ENCODE measurements at regions not wholly inside any gene's neighbourhood (a gene's known extent, or its start where the extent isn't known, plus 50 kb on each side); places are given as distances from the start of the nearest gene placed in this dataset.

DNA sequence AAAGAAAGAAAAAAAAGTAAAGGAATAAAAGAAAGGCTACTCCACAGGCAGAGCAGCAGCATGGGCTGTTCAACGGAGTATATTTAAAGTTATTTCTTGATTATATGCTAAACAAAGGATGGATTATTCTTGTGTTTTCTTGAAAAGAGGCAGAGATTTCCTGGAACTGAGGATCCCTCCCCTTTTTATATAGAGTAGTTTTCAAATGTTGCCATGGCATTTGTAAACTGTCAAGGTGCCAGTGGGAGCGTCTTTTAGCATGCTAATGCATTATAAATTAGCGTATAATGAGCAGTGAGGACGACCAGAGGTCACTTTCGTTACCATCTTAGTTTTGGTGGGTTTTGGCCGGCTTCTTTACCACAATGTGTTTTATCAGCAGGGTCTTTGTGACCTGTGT lies 383.0 kb downstream of the PCNX1 start:
- H4K20me1 ChIP-seq (replicated peaks; ENCODE audit: control insufficient read depth, extremely low read depth, insufficient read depth, low read length) = no peaks in the 10 kb centered on the region
- no TSS peak for BruUV-seq (replicated peaks)
- no peak overlapping the region for H3K9ac ChIP-seq (replicated peaks; ENCODE audit: extremely low read depth, insufficient read depth, low read length)
- H3K4me1 ChIP-seq (ENCODE audit: control insufficient read depth, extremely low read depth, insufficient read depth, low read length) = no peaks in the 10 kb centered on the region
- intact Hi-C loops (cut with micrococcal nuclease) = loop anchor here (2.0 kb wide), 1 partner anchor 30 kb away; the partner anchor contains the start of gene SIPA1L1
- no peak overlapping the region for H3K4me3 ChIP-seq (replicated peaks in 1 of 3; ENCODE audit: insufficient read depth in 1 of 3, low read depth in 1 of 3, low read length in 3 of 3)
- H3K79me2 ChIP-seq (ENCODE audit: control insufficient read depth, insufficient read depth, low read length) = no peaks in the 10 kb centered on the region
- ChIA-PET POLR2A (no interaction called here), CTCF (no interaction called here)
- TF ChIP-seq GATA2 (IDR thresholded peaks at IDR 0.05; ENCODE audit: insufficient read depth, insufficient read length, low read depth, low read length) = no peak
- H3K4me2 ChIP-seq (ENCODE audit: insufficient read depth, low read length) = no peak overlapping the region
- dilution Hi-C loops (cut with MboI; ENCODE audit: extremely low pct_ligation_motif_present, low sequenced_read_pairs) = no loop called here
- DNase-seq (ENCODE audit: low read depth, low spot score) (no peak), FAIRE-seq (no peak)
- H3K9me1 ChIP-seq (replicated peaks; ENCODE audit: control insufficient read depth, extremely low read depth, insufficient read depth, low read length) = no peaks in the 10 kb centered on the region
- H3K9me3 ChIP-seq (replicated peaks; ENCODE audit: control insufficient read depth, insufficient read depth, low read length) = no peaks in the 10 kb centered on the region
- no peaks in the 10 kb centered on the region for H3K27me3 ChIP-seq (ENCODE audit: control insufficient read depth in 2 of 2, insufficient read depth in 2 of 2, low read length in 2 of 2)
- H3K27ac ChIP-seq (ENCODE audit: insufficient read depth, low read depth, low read length) = no peak overlapping the region
- H3K36me3 ChIP-seq (ENCODE audit: control insufficient read depth in 2 of 2, extremely low read depth in 1 of 2, insufficient read depth in 2 of 2, low read length in 2 of 2) = no peaks in the 10 kb centered on the region
- H2AFZ ChIP-seq (ENCODE audit: low read depth, low read length) = no peak overlapping the region

DNA sequence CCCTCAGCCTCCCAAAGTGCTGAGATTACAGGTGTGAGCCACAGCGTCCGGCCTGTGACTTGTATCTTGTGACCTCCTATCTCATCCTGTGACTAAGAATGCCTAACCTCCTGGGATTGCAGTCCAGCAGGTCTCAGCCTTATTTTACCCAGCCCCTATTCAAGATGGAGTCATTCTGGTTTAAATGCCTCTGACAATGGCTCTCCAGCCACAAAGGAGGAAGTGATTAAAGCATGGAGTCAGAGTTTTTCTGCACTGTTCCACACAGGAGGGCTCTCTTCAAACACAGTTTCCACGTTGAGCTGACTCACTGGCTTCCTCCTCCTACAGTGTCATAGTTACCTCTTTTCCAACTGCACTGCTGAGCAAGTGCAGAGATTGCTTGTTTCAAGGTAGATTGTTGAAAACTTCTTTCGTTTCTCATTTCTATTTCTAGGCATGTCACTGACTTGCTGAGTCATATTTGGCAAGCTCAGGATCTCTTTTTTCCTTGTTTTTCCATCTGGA lies 383.8 kb downstream of the PCNX1 start:
- intact Hi-C loops (cut with micrococcal nuclease) = loop anchor here (2.0 kb wide), 1 partner anchor 30 kb away; the partner anchor contains the start of gene SIPA1L1
- dilution Hi-C loops (cut with MboI; ENCODE audit: extremely low pct_ligation_motif_present, low sequenced_read_pairs) = no loop called here
- peak; percentile 97 for FAIRE-seq
- no peaks in the 10 kb centered on the region for H3K27me3 ChIP-seq (ENCODE audit: control insufficient read depth in 2 of 2, insufficient read depth in 2 of 2, low read length in 2 of 2)
- no TSS peak for BruUV-seq (replicated peaks)
- H3K9ac ChIP-seq (replicated peaks; ENCODE audit: extremely low read depth, insufficient read depth, low read length) = no peak overlapping the region
- POLR2A ChIA-PET = no interaction called here
- no peaks in the 10 kb centered on the region for H3K4me1 ChIP-seq (ENCODE audit: control insufficient read depth, extremely low read depth, insufficient read depth, low read length)
- H3K4me3 ChIP-seq (replicated peaks in 1 of 3; ENCODE audit: insufficient read depth in 1 of 3, low read depth in 1 of 3, low read length in 3 of 3) = no peak overlapping the region
- H3K9me3 ChIP-seq (replicated peaks; ENCODE audit: control insufficient read depth, insufficient read depth, low read length) = no peaks in the 10 kb centered on the region
- no peaks in the 10 kb centered on the region for H3K36me3 ChIP-seq (ENCODE audit: control insufficient read depth in 2 of 2, extremely low read depth in 1 of 2, insufficient read depth in 2 of 2, low read length in 2 of 2)
- CTCF ChIA-PET = interaction anchor here (0.8 to 1.7 kb wide), 7 partner anchors 8 to 462 kb away, joined by 3 to 6 read pairs (median 5); no protein-coding TSS in a partner anchor
- H3K9me1 ChIP-seq (replicated peaks; ENCODE audit: control insufficient read depth, extremely low read depth, insufficient read depth, low read length) = no peaks in the 10 kb centered on the region
- H3K4me2 ChIP-seq (ENCODE audit: insufficient read depth, low read length) = no peak overlapping the region
- TF ChIP-seq, protein P1, sequence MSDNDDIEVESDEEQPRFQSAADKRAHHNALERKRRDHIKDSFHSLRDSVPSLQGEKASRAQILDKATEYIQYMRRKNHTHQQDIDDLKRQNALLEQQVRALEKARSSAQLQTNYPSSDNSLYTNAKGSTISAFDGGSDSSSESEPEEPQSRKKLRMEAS (IDR thresholded peaks at IDR 0.05; ENCODE audit: insufficient read depth, insufficient read length) = no peak
- TF ChIP-seq FOS (IDR thresholded peaks at IDR 0.05; ENCODE audit: borderline replicate concordance, insufficient read depth, low read length) (peak; percentile 93), MYC (IDR thresholded peaks at IDR 0.05; ENCODE audit: low read depth, low read length) (no peak), POLR2AphosphoS5 (IDR thresholded peaks at IDR 0.05; ENCODE audit: insufficient read depth, low read depth, low read length) (peak; percentile 33), POLR2A (IDR thresholded peaks at IDR 0.05; ENCODE audit: low read depth, low read length) (no peak), GATA2 (IDR thresholded peaks at IDR 0.05; ENCODE audit: insufficient read depth, insufficient read length, low read depth, low read length) (peak; percentile 41), EZH2 (IDR thresholded peaks at IDR 0.05; ENCODE audit: borderline replicate concordance, low read depth, low read length, severe bottlenecking) (no peak), JUN (IDR thresholded peaks at IDR 0.05; ENCODE audit: borderline replicate concordance, insufficient read depth, insufficient read length, low read depth) (peak; percentile 44)
- TF ChIP-seq, protein P2, sequence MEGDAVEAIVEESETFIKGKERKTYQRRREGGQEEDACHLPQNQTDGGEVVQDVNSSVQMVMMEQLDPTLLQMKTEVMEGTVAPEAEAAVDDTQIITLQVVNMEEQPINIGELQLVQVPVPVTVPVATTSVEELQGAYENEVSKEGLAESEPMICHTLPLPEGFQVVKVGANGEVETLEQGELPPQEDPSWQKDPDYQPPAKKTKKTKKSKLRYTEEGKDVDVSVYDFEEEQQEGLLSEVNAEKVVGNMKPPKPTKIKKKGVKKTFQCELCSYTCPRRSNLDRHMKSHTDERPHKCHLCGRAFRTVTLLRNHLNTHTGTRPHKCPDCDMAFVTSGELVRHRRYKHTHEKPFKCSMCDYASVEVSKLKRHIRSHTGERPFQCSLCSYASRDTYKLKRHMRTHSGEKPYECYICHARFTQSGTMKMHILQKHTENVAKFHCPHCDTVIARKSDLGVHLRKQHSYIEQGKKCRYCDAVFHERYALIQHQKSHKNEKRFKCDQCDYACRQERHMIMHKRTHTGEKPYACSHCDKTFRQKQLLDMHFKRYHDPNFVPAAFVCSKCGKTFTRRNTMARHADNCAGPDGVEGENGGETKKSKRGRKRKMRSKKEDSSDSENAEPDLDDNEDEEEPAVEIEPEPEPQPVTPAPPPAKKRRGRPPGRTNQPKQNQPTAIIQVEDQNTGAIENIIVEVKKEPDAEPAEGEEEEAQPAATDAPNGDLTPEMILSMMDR (IDR thresholded peaks at IDR 0.05; ENCODE audit: extremely low read depth in 1 of 2, insufficient read depth in 1 of 2, low read depth in 1 of 2, low read length in 2 of 2) = no peak
- DNase-seq (ENCODE audit: low read depth, low spot score) = peak; percentile 85
- peak overlapping the region; percentile 3 for H2AFZ ChIP-seq (ENCODE audit: low read depth, low read length)
- H3K27ac ChIP-seq (ENCODE audit: insufficient read depth, low read depth, low read length) = no peak overlapping the region
- no peaks in the 10 kb centered on the region for H3K79me2 ChIP-seq (ENCODE audit: control insufficient read depth, insufficient read depth, low read length)
- H4K20me1 ChIP-seq (replicated peaks; ENCODE audit: control insufficient read depth, extremely low read depth, insufficient read depth, low read length) = no peaks in the 10 kb centered on the region
